ENCODE measurements at regions not wholly inside any gene's neighbourhood (a gene's known extent, or its start where the extent isn't known, plus 50 kb on each side); places are given as distances from the start of the nearest gene placed in this dataset.

DNA sequence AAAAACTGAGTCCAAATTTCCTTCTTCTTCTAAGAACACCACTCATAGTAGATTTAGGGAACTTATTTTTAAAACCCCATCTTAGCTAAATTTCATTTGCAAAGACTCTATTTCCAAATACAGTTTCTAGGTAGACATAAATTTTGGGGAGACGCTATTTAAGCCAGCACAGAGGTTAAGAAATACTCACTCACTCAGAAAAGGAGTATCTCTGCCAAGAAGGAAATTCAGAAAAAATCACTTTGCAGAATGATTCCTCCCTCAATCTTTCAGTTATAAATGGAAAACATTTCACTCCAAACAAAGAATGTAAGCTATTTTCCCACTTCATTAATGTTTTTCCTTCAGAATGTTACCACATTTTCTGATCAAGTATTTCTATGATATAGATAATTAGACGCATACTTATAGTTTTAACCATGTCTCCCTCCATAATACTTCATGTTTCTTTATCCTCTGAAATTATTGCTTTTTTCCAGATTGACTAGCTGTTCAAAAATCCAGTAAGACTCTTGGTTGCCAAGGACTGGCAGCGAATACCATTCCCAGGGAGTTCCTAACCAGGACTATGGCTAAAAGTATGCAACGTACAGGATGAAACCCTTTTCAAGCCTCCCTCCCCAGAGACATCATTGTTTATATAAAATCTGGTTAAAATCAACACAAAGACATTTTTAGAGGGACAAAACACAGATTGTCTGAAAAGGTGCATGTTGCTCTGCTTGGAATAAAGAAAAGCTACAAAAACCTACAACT, 52.5 kb upstream of the RXFP2 start:
- DNase-seq (ENCODE audit: low read depth), result no peak
